ENCODE measurements at regions not wholly inside any gene's neighbourhood (a gene's known extent, or its start where the extent isn't known, plus 50 kb on each side); places are given as distances from the start of the nearest gene placed in this dataset.

- peak; percentile 42 for DNase-seq
Measured at GRCh38 chr6:127641905-127642304, 64.9 kb downstream of the C6orf58 start.
